ENCODE measurements at regions not wholly inside any gene's neighbourhood (a gene's known extent, or its start where the extent isn't known, plus 50 kb on each side); places are given as distances from the start of the nearest gene placed in this dataset.

- TF ChIP-seq CTCF (IDR thresholded peaks at IDR 0.05) = no peak
These were observed 820.9 kb upstream of the ADGRL4 start for GRCh38 chr1:79827446-79827845.

GRCh38 chr1:79825551-79825950, 819.0 kb upstream of the ADGRL4 start:
- Histone ChIP-seq H3K27ac (no peak overlapping the region), H3K9me3 (no peaks in the 10 kb centered on the region), H3K4me1 (ENCODE audit: control insufficient read depth in 1 of 2, low read depth in 2 of 2) (peaks cover 0 to 7% of the 10 kb centered on the region in 2 donors), H3K27me3 (replicated peaks; ENCODE audit: insufficient read depth) (no peaks in the 10 kb centered on the region), H3K4me3 (no peak overlapping the region), H3K36me3 (no peaks in the 10 kb centered on the region)
- no peak for ATAC-seq (ENCODE audit: insufficient number of reproducible peaks, low FRiP score, low read depth)
- no peak for DNase-seq (ENCODE audit: low spot score)
- no peak for TF ChIP-seq CTCF (IDR thresholded peaks at IDR 0.05)

More at GRCh38 chr1:79827446-79827845, 820.9 kb upstream of the ADGRL4 start:
- no peaks in the 10 kb centered on the region for H3K36me3 ChIP-seq
- DNase-seq (ENCODE audit: low spot score) (no peak), ATAC-seq (ENCODE audit: insufficient number of reproducible peaks, low FRiP score, low read depth) (no peak)
- no peaks in the 10 kb centered on the region for H3K27me3 ChIP-seq (replicated peaks; ENCODE audit: insufficient read depth)
- no peak overlapping the region for H3K4me3 ChIP-seq
- no peak overlapping the region for H3K27ac ChIP-seq
- H3K9me3 ChIP-seq = no peaks in the 10 kb centered on the region
- H3K4me1 ChIP-seq (ENCODE audit: control insufficient read depth in 1 of 2, low read depth in 2 of 2) = no peaks in the 10 kb centered on the region

- peaks cover 0 to 7% of the 10 kb centered on the region in 2 donors for H3K4me1 ChIP-seq (ENCODE audit: control insufficient read depth in 1 of 2, low read depth in 2 of 2)
- DNase-seq (ENCODE audit: low spot score) (no peak), ATAC-seq (ENCODE audit: insufficient number of reproducible peaks, low FRiP score, low read depth) (no peak)
- no peak overlapping the region for H3K27ac ChIP-seq
- no peak overlapping the region for H3K4me3 ChIP-seq
- H3K27me3 ChIP-seq (replicated peaks; ENCODE audit: insufficient read depth) = no peaks in the 10 kb centered on the region
- no peak for TF ChIP-seq CTCF (IDR thresholded peaks at IDR 0.05)
- H3K36me3 ChIP-seq = no peaks in the 10 kb centered on the region
- H3K9me3 ChIP-seq = no peaks in the 10 kb centered on the region
These were observed 815.5 kb upstream of the ADGRL4 start for GRCh38 chr1:79822053-79822452.

GRCh38 chr1:79819140-79819539, 812.6 kb upstream of the ADGRL4 start:
- ATAC-seq (ENCODE audit: insufficient number of reproducible peaks, low FRiP score, low read depth) = no peak
- Histone ChIP-seq H3K27me3 (replicated peaks; ENCODE audit: insufficient read depth) (no peaks in the 10 kb centered on the region), H3K4me1 (ENCODE audit: control insufficient read depth in 1 of 2, low read depth in 2 of 2) (peaks cover 0 to 7% of the 10 kb centered on the region in 2 donors), H3K4me3 (no peak overlapping the region), H3K9me3 (no peaks in the 10 kb centered on the region), H3K36me3 (no peaks in the 10 kb centered on the region), H3K27ac (no peak overlapping the region)
- no peak for DNase-seq (ENCODE audit: low spot score)
- TF ChIP-seq CTCF (IDR thresholded peaks at IDR 0.05) = no peak

GRCh38 chr1:79817031-79817560, 810.6 kb upstream of the ADGRL4 start:
- Histone ChIP-seq H3K27me3 (replicated peaks; ENCODE audit: insufficient read depth) (no peaks in the 10 kb centered on the region), H3K4me3 (no peak overlapping the region), H3K36me3 (no peaks in the 10 kb centered on the region), H3K4me1 (ENCODE audit: control insufficient read depth in 1 of 2, low read depth in 2 of 2) (peaks cover 0 to 7% of the 10 kb centered on the region in 2 donors), H3K27ac (no peak overlapping the region), H3K9me3 (no peaks in the 10 kb centered on the region)
- DNase-seq (ENCODE audit: low spot score) (no peak), ATAC-seq (ENCODE audit: insufficient number of reproducible peaks, low FRiP score, low read depth) (no peak)
- no peak for TF ChIP-seq CTCF (IDR thresholded peaks at IDR 0.05)
